Activated T-helper 2 cell treated with anti-CD3 and anti-CD28 coated beads, Interferon-gamma antibody, Interleukin-2, Interleukin-4, amounts not matched to agents 10 μg/mL and 5 μg/mL and 100 μg/mL, durations not matched to agents 14 hours and 24 hours and 36 hours (primary cell): ENCODE measurements at regions not wholly inside any gene's neighbourhood (a gene's known extent, or its start where the extent isn't known, plus 50 kb on each side); places are given as distances from the start of the nearest gene placed in this dataset.

Source experiments
- DNase-seq: peaks from one replicate; pipeline ENCODE4 v3.0.0; 2021; ENCODE audit warnings: low spot score
- H3K27ac Mint-ChIP-seq: one replicate; pipeline ENCODE4 v1.8.0; 2021; ENCODE audit warnings: mixed read lengths
- H3K27me3 Mint-ChIP-seq: one replicate; pipeline ENCODE4 v1.8.0; 2021; ENCODE audit warnings: low read depth, mixed read lengths
- H3K36me3 Mint-ChIP-seq: one replicate; pipeline ENCODE4 v1.8.0; 2021; ENCODE audit warnings: low read depth, mixed read lengths
- H3K4me1 Mint-ChIP-seq: one replicate; pipeline ENCODE4 v1.8.0; 2021; ENCODE audit warnings: low read depth, mixed read lengths
- H3K4me3 Mint-ChIP-seq: one replicate; pipeline ENCODE4 v1.8.0; 2021; ENCODE audit warnings: low read depth, mild to moderate bottlenecking, moderate library complexity, mixed read lengths
- H3K9me3 Mint-ChIP-seq: one replicate; pipeline ENCODE4 v1.8.0; 2021; ENCODE audit warnings: mixed read lengths
- intact Hi-C: fragments of 100-400 bp; cut with micrococcal nuclease; formaldehyde crosslinking; loops from one replicate; pipeline ENCODE4 v1.15.1; 2023

GRCh38 chr16:73888840-73889490 is 407.6 kb upstream of the PSMD7 start:
- peaks cover 9% of the 10 kb centered on the region for H3K4me1 Mint-ChIP-seq
- no peaks in the 10 kb centered on the region for H3K36me3 Mint-ChIP-seq
- H3K27me3 Mint-ChIP-seq, result peaks cover 16% of the 10 kb centered on the region
- intact Hi-C loops, result no loop called here
- DNase-seq, result no peak
- H3K9me3 Mint-ChIP-seq, result no peaks in the 10 kb centered on the region
- H3K4me3 Mint-ChIP-seq, result no peak overlapping the region
- H3K27ac Mint-ChIP-seq, result no peak overlapping the region

- Mint-ChIP-seq H3K36me3 (no peaks in the 10 kb centered on the region), H3K9me3 (no peaks in the 10 kb centered on the region), H3K27me3 (peaks cover 16% of the 10 kb centered on the region), H3K4me1 (peaks cover 9% of the 10 kb centered on the region), H3K4me3 (no peak overlapping the region), H3K27ac (no peak overlapping the region)
- DNase-seq, result no peak
- intact Hi-C loops, result no loop called here
Observed at GRCh38 chr16:73887911-73888310, 408.7 kb upstream of the PSMD7 start.

- Mint-ChIP-seq H3K9me3 (no peaks in the 10 kb centered on the region), H3K4me3 (no peak overlapping the region), H3K36me3 (no peaks in the 10 kb centered on the region), H3K27me3 (peaks cover 16% of the 10 kb centered on the region), H3K4me1 (peaks cover 9% of the 10 kb centered on the region), H3K27ac (no peak overlapping the region)
- no peak for DNase-seq
- intact Hi-C loops, result no loop called here
Observed at GRCh38 chr16:73886426-73886825, 410.2 kb upstream of the PSMD7 start.

- Mint-ChIP-seq H3K4me1 (peaks cover 4% of the 10 kb centered on the region), H3K36me3 (no peaks in the 10 kb centered on the region), H3K27ac (no peak overlapping the region), H3K9me3 (no peaks in the 10 kb centered on the region), H3K4me3 (no peak overlapping the region), H3K27me3 (peaks cover 7% of the 10 kb centered on the region)
- intact Hi-C loops, result no loop called here
- DNase-seq, result no peak
Observed at GRCh38 chr16:73885319-73885718, 411.3 kb upstream of the PSMD7 start.

- Mint-ChIP-seq H3K4me1 (peaks cover 2% of the 10 kb centered on the region), H3K9me3 (no peaks in the 10 kb centered on the region), H3K27me3 (peaks cover 4% of the 10 kb centered on the region), H3K4me3 (no peak overlapping the region), H3K36me3 (no peaks in the 10 kb centered on the region), H3K27ac (no peak overlapping the region)
- no peak for DNase-seq
- intact Hi-C loops, result no loop called here
Observed at GRCh38 chr16:73883841-73884240, 412.8 kb upstream of the PSMD7 start.

GRCh38 chr16:73883126-73883525 is 413.5 kb upstream of the PSMD7 start:
- Mint-ChIP-seq H3K4me3 (no peak overlapping the region), H3K36me3 (no peaks in the 10 kb centered on the region), H3K4me1 (peaks cover 2% of the 10 kb centered on the region), H3K9me3 (no peaks in the 10 kb centered on the region), H3K27me3 (peaks cover 2% of the 10 kb centered on the region), H3K27ac (no peak overlapping the region)
- no peak for DNase-seq
- intact Hi-C loops, result no loop called here

GRCh38 chr16:73882651-73883050 is 414.0 kb upstream of the PSMD7 start:
- intact Hi-C loops, result no loop called here
- no peaks in the 10 kb centered on the region for H3K36me3 Mint-ChIP-seq
- no peak overlapping the region for H3K27ac Mint-ChIP-seq
- no peak overlapping the region for H3K4me3 Mint-ChIP-seq
- no peaks in the 10 kb centered on the region for H3K9me3 Mint-ChIP-seq
- no peak for DNase-seq
- no peaks in the 10 kb centered on the region for H3K27me3 Mint-ChIP-seq
- no peaks in the 10 kb centered on the region for H3K4me1 Mint-ChIP-seq

GRCh38 chr16:73882033-73882432 is 414.6 kb upstream of the PSMD7 start:
- Mint-ChIP-seq H3K4me1 (no peaks in the 10 kb centered on the region), H3K4me3 (no peak overlapping the region), H3K36me3 (no peaks in the 10 kb centered on the region), H3K27me3 (no peaks in the 10 kb centered on the region), H3K9me3 (no peaks in the 10 kb centered on the region), H3K27ac (no peak overlapping the region)
- intact Hi-C loops, result no loop called here
- no peak for DNase-seq

GRCh38 chr16:73879621-73880020 is 417.0 kb upstream of the PSMD7 start:
- Mint-ChIP-seq H3K4me1 (no peaks in the 10 kb centered on the region), H3K36me3 (no peaks in the 10 kb centered on the region), H3K9me3 (no peaks in the 10 kb centered on the region), H3K27ac (no peak overlapping the region), H3K4me3 (no peak overlapping the region), H3K27me3 (no peaks in the 10 kb centered on the region)
- no peak for DNase-seq
- intact Hi-C loops, result no loop called here

- H3K9me3 Mint-ChIP-seq, result no peaks in the 10 kb centered on the region
- no peak overlapping the region for H3K4me3 Mint-ChIP-seq
- no peaks in the 10 kb centered on the region for H3K36me3 Mint-ChIP-seq
- H3K4me1 Mint-ChIP-seq, result no peaks in the 10 kb centered on the region
- H3K27me3 Mint-ChIP-seq, result no peaks in the 10 kb centered on the region
- H3K27ac Mint-ChIP-seq, result no peak overlapping the region
- no peak for DNase-seq
- intact Hi-C loops, result no loop called here
Observed at GRCh38 chr16:73878611-73879010, 418.0 kb upstream of the PSMD7 start.

GRCh38 chr16:73877150-73877549 is 419.5 kb upstream of the PSMD7 start:
- Mint-ChIP-seq H3K4me3 (no peak overlapping the region), H3K4me1 (no peaks in the 10 kb centered on the region), H3K36me3 (no peaks in the 10 kb centered on the region), H3K27me3 (no peaks in the 10 kb centered on the region), H3K9me3 (no peaks in the 10 kb centered on the region), H3K27ac (no peak overlapping the region)
- no peak for DNase-seq
- intact Hi-C loops, result no loop called here

- H3K4me1 Mint-ChIP-seq, result no peaks in the 10 kb centered on the region
- intact Hi-C loops, result no loop called here
- H3K36me3 Mint-ChIP-seq, result no peaks in the 10 kb centered on the region
- H3K27ac Mint-ChIP-seq, result no peak overlapping the region
- no peaks in the 10 kb centered on the region for H3K9me3 Mint-ChIP-seq
- no peak for DNase-seq
- no peak overlapping the region for H3K4me3 Mint-ChIP-seq
- H3K27me3 Mint-ChIP-seq, result no peaks in the 10 kb centered on the region
Observed at GRCh38 chr16:73875996-73876690, 420.5 kb upstream of the PSMD7 start.

- Mint-ChIP-seq H3K4me3 (no peak overlapping the region), H3K9me3 (no peaks in the 10 kb centered on the region), H3K36me3 (no peaks in the 10 kb centered on the region), H3K4me1 (no peaks in the 10 kb centered on the region), H3K27me3 (no peaks in the 10 kb centered on the region), H3K27ac (no peak overlapping the region)
- intact Hi-C loops, result no loop called here
- DNase-seq, result no peak
Observed at GRCh38 chr16:73874324-73874723, 422.3 kb upstream of the PSMD7 start.
